IMR-90 (cell line): ENCODE measurements at regions not wholly inside any gene's neighbourhood (a gene's known extent, or its start where the extent isn't known, plus 50 kb on each side); places are given as distances from the start of the nearest gene placed in this dataset.

Experiments
- ATAC-seq: fragments of 200-7000 bp; cut with Tn5 transposase; 2 replicates; pipeline ENCODE4 v1.9.1; 2020; ENCODE audit warnings: low read depth, mild to moderate bottlenecking, moderate library complexity
- BruUV-seq: library from RNA; stranded (reverse); fragments of 400-500 nt; replicated peaks from 2 replicates; lab custom pipeline; 2021; lab: Mats Ljungman, UMichigan
- CTCF ChIA-PET: fragments of 300-600 bp; formaldehyde crosslinking; extraction: SDS; loops from one replicate; lab custom pipeline; 2021; ENCODE audit warnings: antibody characterized with exemption; lab: Yijun Ruan, JAX
- POLR2A ChIA-PET: fragments of 300-600 bp; sonication (Branson Sonifier 250); formaldehyde crosslinking; loops from one replicate; lab custom pipeline; 2022; ENCODE audit warnings: antibody characterized with exemption; ENCODE audit not compliant: unreplicated experiment; lab: Charles Lee
- DNase-seq: peaks from one replicate; pipeline ENCODE4 v3.0.0; 2013
- H2AFZ ChIP-seq: replicated peaks from 2 replicates; pipeline ENCODE3; 2013; ENCODE audit warnings: low read length, mild to moderate bottlenecking; ENCODE audit not compliant: poor library complexity
- H2AK5ac ChIP-seq: 2 replicates; pipeline ENCODE4 v1.6.1; 2013; ENCODE audit warnings: low read depth, low read length, inconsistent platforms
- H2AK9ac ChIP-seq: replicated peaks from 2 replicates; pipeline ENCODE3; 2013; ENCODE audit warnings: mild to moderate bottlenecking, low read depth, low read length, moderate library complexity; ENCODE audit not compliant: poor library complexity
- H2BK120ac ChIP-seq: 2 replicates; pipeline ENCODE4 v1.6.1; 2013; ENCODE audit warnings: low read depth, low read length, inconsistent platforms
- H2BK15ac ChIP-seq: 3 replicates; pipeline ENCODE4 v1.6.1; 2013; ENCODE audit warnings: low read depth, low read length, inconsistent platforms
- H2BK20ac ChIP-seq: 2 replicates; pipeline ENCODE4 v1.6.1; 2013; ENCODE audit warnings: low read depth, mild to moderate bottlenecking, inconsistent platforms, low read length, moderate library complexity
- H2BK5ac ChIP-seq: 2 replicates; pipeline ENCODE4 v1.6.1; 2013; ENCODE audit warnings: mild to moderate bottlenecking, low read depth, low read length, inconsistent platforms; ENCODE audit not compliant: poor library complexity, severe bottlenecking
- H3K14ac ChIP-seq: replicated peaks from 2 replicates; pipeline ENCODE4 v1.6.1; 2013; ENCODE audit warnings: low read depth, low read length, inconsistent platforms
- H3K18ac ChIP-seq: 2 replicates; pipeline ENCODE4 v1.6.1; 2013; ENCODE audit warnings: low read depth, low read length, control low read depth
- H3K23ac ChIP-seq: 2 replicates; pipeline ENCODE4 v1.6.1; 2013; ENCODE audit warnings: low read depth, low read length, inconsistent platforms
- H3K27ac ChIP-seq: 2 replicates; pipeline ENCODE4 v1.5.1; 2013; ENCODE audit warnings: mild to moderate bottlenecking, control low read depth, low read length; ENCODE audit not compliant: insufficient read depth
- H3K27me3 ChIP-seq: 2 replicates; pipeline ENCODE4 v1.6.1; 2013; ENCODE audit warnings: low read length; ENCODE audit not compliant: control insufficient read depth, insufficient read depth
- H3K36me3 ChIP-seq: 2 replicates; pipeline ENCODE4 v1.6.1; 2013; ENCODE audit warnings: low read length, mixed read lengths; ENCODE audit not compliant: control insufficient read depth, insufficient read depth
- H3K4ac ChIP-seq: 2 replicates; pipeline ENCODE4 v1.6.1; 2013; ENCODE audit warnings: low read depth, low read length, inconsistent platforms
- H3K4me1 ChIP-seq: 2 replicates; pipeline ENCODE4 v1.6.1; 2013; ENCODE audit warnings: low read length, mixed read lengths; ENCODE audit not compliant: control insufficient read depth, insufficient read depth
- H3K4me2 ChIP-seq: 2 replicates; pipeline ENCODE4 v1.6.1; 2013; ENCODE audit warnings: low read depth, mild to moderate bottlenecking, control low read depth, low read length, moderate library complexity
- H3K4me3 ChIP-seq: 2 replicates; pipeline ENCODE4 v1.5.1; 2013; ENCODE audit warnings: low read depth, mild to moderate bottlenecking, control low read depth, low read length, moderate library complexity; ENCODE audit not compliant: insufficient read depth
- H3K56ac ChIP-seq: 2 replicates; pipeline ENCODE4 v1.6.1; 2013; ENCODE audit warnings: low read length, inconsistent platforms; ENCODE audit not compliant: insufficient read depth; ENCODE audit errors: extremely low read depth
- H3K79me1 ChIP-seq, 2 experiments: 2 replicates each; pipeline ENCODE4 v1.6.1; 2013; ENCODE audit warnings: low read length in 2 of 2, inconsistent platforms in 1 of 2, low read depth in 1 of 2
- H3K9ac ChIP-seq: 2 replicates; pipeline ENCODE4 v1.6.1; 2013; ENCODE audit warnings: low read depth, low read length, control low read depth
- H3K9me1 ChIP-seq: 2 replicates; pipeline ENCODE4 v1.6.1; 2013; ENCODE audit warnings: low read length, inconsistent platforms; ENCODE audit not compliant: insufficient read depth
- H3K9me3 ChIP-seq: 2 replicates; pipeline ENCODE4 v1.6.1; 2013; ENCODE audit warnings: low read length; ENCODE audit not compliant: control insufficient read depth, insufficient read depth
- H4K20me1 ChIP-seq: 2 replicates; pipeline ENCODE4 v1.6.1; 2013; ENCODE audit warnings: low read length, inconsistent platforms; ENCODE audit not compliant: insufficient read depth
- H4K5ac ChIP-seq: 2 replicates; pipeline ENCODE4 v1.6.1; 2013; ENCODE audit warnings: mild to moderate bottlenecking, low read depth, low read length, control low read depth
- H4K8ac ChIP-seq, 2 experiments: 2 replicates each; pipeline ENCODE4 v1.6.1; 2013; ENCODE audit warnings: low read depth in 2 of 2, low read length in 2 of 2, control low read depth in 1 of 2, inconsistent platforms in 1 of 2
- H4K91ac ChIP-seq: 2 replicates; pipeline ENCODE4 v1.6.1; 2013; ENCODE audit warnings: low read depth, low read length, inconsistent platforms; ENCODE audit not compliant: insufficient read depth
- BHLHE40 ChIP-seq: fragments of 150-350 bp; IDR thresholded peaks from 2 replicates; pipeline ENCODE4 v1.6.1; 2016; ENCODE audit warnings: mild to moderate bottlenecking, low read depth, low read length
- CEBPB ChIP-seq: IDR thresholded peaks from 2 replicates; pipeline ENCODE4 v1.6.1; 2012; ENCODE audit warnings: low read depth, low read length, improper control_type of control experiment
- CHD1 ChIP-seq: IDR thresholded peaks from 2 replicates; pipeline ENCODE4 v1.6.1; 2012; ENCODE audit warnings: low read depth, low read length, improper control_type of control experiment
- CTCF ChIP-seq: conservative IDR thresholded peaks from 2 replicates; pipeline ENCODE4 v1.5.1; 2012; ENCODE audit warnings: mild to moderate bottlenecking, low read depth, low read length, improper control_type of control experiment
- ELK1 ChIP-seq: fragments of 150-350 bp; IDR thresholded peaks from 2 replicates; pipeline ENCODE4 v1.6.1; 2016; ENCODE audit warnings: low read depth, mild to moderate bottlenecking, low read length, moderate library complexity, borderline replicate concordance
- FOS ChIP-seq: fragments of 150-350 bp; IDR thresholded peaks from 2 replicates; pipeline ENCODE4 v1.6.1; 2016; ENCODE audit warnings: low read depth, low read length
- MAFK ChIP-seq: IDR thresholded peaks from 2 replicates; pipeline ENCODE4 v1.6.1; 2012; ENCODE audit warnings: low read depth, low read length, improper control_type of control experiment
- MAZ ChIP-seq: IDR thresholded peaks from 2 replicates; pipeline ENCODE4 v1.6.1; 2012; ENCODE audit warnings: low read depth, mild to moderate bottlenecking, low read length, improper control_type of control experiment, moderate library complexity, borderline replicate concordance
- MXI1 ChIP-seq: IDR thresholded peaks from 2 replicates; pipeline ENCODE4 v1.6.1; 2012; ENCODE audit warnings: low read depth, mild to moderate bottlenecking, low read length, moderate library complexity, borderline replicate concordance
- NFE2L2 ChIP-seq: fragments of 150-350 bp; IDR thresholded peaks from 2 replicates; pipeline ENCODE4 v1.6.1; 2016; ENCODE audit warnings: low read depth, mild to moderate bottlenecking, low read length
- POLR2A ChIP-seq: IDR thresholded peaks from 2 replicates; pipeline ENCODE4 v1.6.1; 2012; ENCODE audit warnings: mild to moderate bottlenecking, low read depth, low read length
- RAD21 ChIP-seq: IDR thresholded peaks from 2 replicates; pipeline ENCODE4 v1.6.1; 2012; ENCODE audit warnings: low read length, improper control_type of control experiment
- RCOR1 ChIP-seq: IDR thresholded peaks from 2 replicates; pipeline ENCODE4 v1.6.1; 2012; ENCODE audit warnings: mild to moderate bottlenecking, low read length, improper control_type of control experiment; ENCODE audit not compliant: insufficient replicate concordance
- RFX5 ChIP-seq: IDR thresholded peaks from 2 replicates; pipeline ENCODE4 v1.8.0; 2012; ENCODE audit warnings: low read depth, mild to moderate bottlenecking, low read length, moderate library complexity
- SMC3 ChIP-seq: fragments of 150-350 bp; IDR thresholded peaks from 2 replicates; pipeline ENCODE4 v1.6.1; 2016; ENCODE audit warnings: low read depth, mild to moderate bottlenecking, antibody characterized with exemption, low read length, moderate library complexity
- USF2 ChIP-seq: fragments of 150-350 bp; IDR thresholded peaks from 2 replicates; pipeline ENCODE4 v1.6.1; 2017; ENCODE audit warnings: mild to moderate bottlenecking, antibody characterized with exemption, low read length, low read depth
- WGBS, 2 experiments: methylation state at CpG; one replicate each; pipeline versions ENCODE4 v1.1.5 to v1.1.7; 2013; ENCODE audit warnings: missing lambda C conversion rate in 2 of 2; ENCODE audit not compliant: insufficient read length in 1 of 2; ENCODE audit errors: extremely low coverage in 2 of 2; 5-methylcytosine and 5-hydroxymethylcytosine counted together
- dilution Hi-C: fragments of 300-500 bp; cut with HindIII; formaldehyde crosslinking; loops from one replicate; pipeline ENCODE4 v1.14.3; 2018; ENCODE audit warnings: low sequenced_read_pairs; ENCODE audit not compliant: unreplicated experiment
- in situ Hi-C: fragments of 300-500 bp; cut with MboI; formaldehyde crosslinking; loops from 3 replicates; pipeline ENCODE4 v1.14.3; 2019; ENCODE audit warnings: low sequenced_read_pairs, inconsistent platforms, mixed read lengths
- intact Hi-C: fragments of 100-400 bp; cut with micrococcal nuclease; formaldehyde crosslinking; loops from 2 replicates; pipeline ENCODE4 v1.10.0; 2022

- Histone ChIP-seq H4K8ac (no peak overlapping the region), H3K4me2 (no peak overlapping the region), H3K9me3 (peaks cover 16% of the 10 kb centered on the region), H4K5ac (no peak overlapping the region), H3K27me3 (no peaks in the 10 kb centered on the region), H3K56ac (no peak overlapping the region), H2BK20ac (no peak overlapping the region), H3K4ac (no peak overlapping the region), H2AK9ac (no peak overlapping the region), H3K18ac (no peak overlapping the region), H3K9ac (no peak overlapping the region), H3K27ac (no peak overlapping the region), H3K14ac (no peak overlapping the region), H3K23ac (no peak overlapping the region), H2AFZ (no peak overlapping the region), H2BK120ac (no peak overlapping the region), H2BK5ac (no peak overlapping the region), H3K4me3 (no peak overlapping the region), H4K20me1 (no peaks in the 10 kb centered on the region), H3K4me1 (no peaks in the 10 kb centered on the region), H4K91ac (no peak overlapping the region), H3K79me1 (no peaks in the 10 kb centered on the region), H2BK15ac (no peak overlapping the region), H3K36me3 (no peaks in the 10 kb centered on the region), H2AK5ac (no peak overlapping the region), H3K9me1 (no peaks in the 10 kb centered on the region)
- no CpG with 5 or more reads among the region's 4 CpGs for WGBS, 2 experiments
- ChIA-PET CTCF (no interaction called here), POLR2A (no interaction called here)
- TF ChIP-seq MAZ (no peak), POLR2A (no peak), RCOR1 (no peak), FOS (no peak), BHLHE40 (no peak), MAFK (no peak), CTCF (no peak), MXI1 (no peak), NFE2L2 (no peak), RFX5 (no peak), USF2 (no peak), CEBPB (no peak), ELK1 (no peak), CHD1 (no peak), SMC3 (no peak), RAD21 (no peak)
- no TSS peak for BruUV-seq
- intact Hi-C loops: no loop called here
- dilution Hi-C loops: no loop called here
- ATAC-seq (no peak), DNase-seq (no peak)
- in situ Hi-C loops: no loop called here
These were observed 176.4 kb downstream of the NSG2 start for GRCh38 chr5:174221946-174222345.
